HL-60 (cell line): ENCODE measurements at regions not wholly inside any gene's neighbourhood (a gene's known extent, or its start where the extent isn't known, plus 50 kb on each side); places are given as distances from the start of the nearest gene placed in this dataset.

Experiments
- CTCF ChIP-seq: IDR thresholded peaks from one replicate; pipeline ENCODE4 v1.5.1; 2011; ENCODE audit warnings: low read length, control low read depth, inconsistent platforms; ENCODE audit not compliant: insufficient read depth
- POLR2AphosphoS5 ChIP-seq: IDR thresholded peaks from 2 replicates; pipeline ENCODE4 v1.6.1; 2012; ENCODE audit warnings: low read depth
- REST ChIP-seq: IDR thresholded peaks from 2 replicates; pipeline ENCODE4 v1.6.1; 2012; ENCODE audit warnings: low read depth; ENCODE audit not compliant: insufficient replicate concordance
- SPI1 ChIP-seq: IDR thresholded peaks from 2 replicates; pipeline ENCODE4 v1.6.1; 2012; ENCODE audit warnings: low read depth, mild to moderate bottlenecking, borderline replicate concordance

GRCh38 chr1:54463259-54464030 is 57.3 kb upstream of the SSBP3 start:
- TF ChIP-seq SPI1 = no peak
- no peak for TF ChIP-seq CTCF
- TF ChIP-seq POLR2AphosphoS5 = no peak
- TF ChIP-seq REST = no peak
